GM23248 (cell line): ENCODE measurements at regions not wholly inside any gene's neighbourhood (a gene's known extent, or its start where the extent isn't known, plus 50 kb on each side); places are given as distances from the start of the nearest gene placed in this dataset.

Experiments used
- EZH2 ChIP-seq: fragments of 200-600 bp; sonication (generic); IDR thresholded peaks from 2 replicates; pipeline ENCODE4 v1.6.1; 2018; ENCODE audit warnings: antibody characterized with exemption, mild to moderate bottlenecking; ENCODE audit not compliant: insufficient read depth, poor library complexity, severe bottlenecking
- EZH2phosphoT487 ChIP-seq: fragments of 200-600 bp; sonication (generic); IDR thresholded peaks from 2 replicates; pipeline ENCODE4 v1.6.1; 2018; ENCODE audit warnings: antibody characterized with exemption, moderate library complexity, mild to moderate bottlenecking, low read depth; ENCODE audit not compliant: insufficient read depth

GRCh38 chr5:58322453-58322852, 137.4 kb downstream of the PLK2 start:
- TF ChIP-seq EZH2phosphoT487 (no peak), EZH2 (no peak)
